ENCODE measurements at regions not wholly inside any gene's neighbourhood (a gene's known extent, or its start where the extent isn't known, plus 50 kb on each side); places are given as distances from the start of the nearest gene placed in this dataset.

- Histone ChIP-seq H4K20me1 (ENCODE audit: control insufficient read depth, extremely low read depth, insufficient read depth, low read length) (no peaks in the 10 kb centered on the region), H3K36me3 (ENCODE audit: control insufficient read depth, insufficient read depth, low read length) (no peaks in the 10 kb centered on the region), H3K27ac (ENCODE audit: insufficient read depth, low read length) (peak overlapping the region; percentile 80), H3K79me2 (ENCODE audit: control insufficient read depth, insufficient read depth, low read length) (no peaks in the 10 kb centered on the region), H3K4me1 (ENCODE audit: control insufficient read depth, extremely low read depth, insufficient read depth, low read length) (peaks cover 13% of the 10 kb centered on the region), H2AFZ (ENCODE audit: low read length) (no peak overlapping the region), H3K27me3 (ENCODE audit: control insufficient read depth, insufficient read depth, low read length) (no peaks in the 10 kb centered on the region), H3K4me2 (ENCODE audit: extremely low read depth, insufficient read depth, low read length) (peak overlapping the region; percentile 48), H3K9ac (ENCODE audit: insufficient read depth, low read length) (no peak overlapping the region), H3K9me3 (ENCODE audit: control insufficient read depth, insufficient read depth, low read depth, low read length) (no peaks in the 10 kb centered on the region), H3K4me3 (replicated peaks in 1 of 4; ENCODE audit: control extremely low read depth in 1 of 4, insufficient read depth in 1 of 4, low read depth in 3 of 4, low read length in 4 of 4) (no peak overlapping the region)
- peak; percentile 79 to 86 for DNase-seq (ENCODE audit: low read depth in 2 of 2)
- TF ChIP-seq EZH2 (IDR thresholded peaks at IDR 0.05; ENCODE audit: low read length, missing control alignments) (no peak), CTCF (conservative IDR thresholded peaks at IDR 0.05 in 1 of 2, IDR thresholded peaks at IDR 0.05 in 1 of 2; ENCODE audit: low read depth in 1 of 2, low read length in 2 of 2) (no peak)
These were observed 186.4 kb upstream of the PUDP start for GRCh38 chrX:7334253-7334935.

GRCh38 chrX:7330971-7331746, 183.2 kb upstream of the PUDP start:
- Histone ChIP-seq H3K4me3 (replicated peaks in 1 of 4; ENCODE audit: control extremely low read depth in 1 of 4, insufficient read depth in 1 of 4, low read depth in 3 of 4, low read length in 4 of 4) (no peak overlapping the region), H4K20me1 (ENCODE audit: control insufficient read depth, extremely low read depth, insufficient read depth, low read length) (no peaks in the 10 kb centered on the region), H3K9ac (ENCODE audit: insufficient read depth, low read length) (no peak overlapping the region), H3K79me2 (ENCODE audit: control insufficient read depth, insufficient read depth, low read length) (no peaks in the 10 kb centered on the region), H3K27me3 (ENCODE audit: control insufficient read depth, insufficient read depth, low read length) (no peaks in the 10 kb centered on the region), H3K36me3 (ENCODE audit: control insufficient read depth, insufficient read depth, low read length) (no peaks in the 10 kb centered on the region), H3K9me3 (ENCODE audit: control insufficient read depth, insufficient read depth, low read depth, low read length) (no peaks in the 10 kb centered on the region), H3K4me1 (ENCODE audit: control insufficient read depth, extremely low read depth, insufficient read depth, low read length) (peaks cover 13% of the 10 kb centered on the region), H3K27ac (ENCODE audit: insufficient read depth, low read length) (peak overlapping the region; percentile 80), H3K4me2 (ENCODE audit: extremely low read depth, insufficient read depth, low read length) (peak overlapping the region; percentile 35), H2AFZ (ENCODE audit: low read length) (no peak overlapping the region)
- TF ChIP-seq EZH2 (IDR thresholded peaks at IDR 0.05; ENCODE audit: low read length, missing control alignments) (no peak), CTCF (conservative IDR thresholded peaks at IDR 0.05 in 1 of 2, IDR thresholded peaks at IDR 0.05 in 1 of 2; ENCODE audit: low read depth in 1 of 2, low read length in 2 of 2) (no peak)
- peak; percentile 84 to 89 for DNase-seq (ENCODE audit: low read depth in 2 of 2)

- Histone ChIP-seq H3K27ac (ENCODE audit: insufficient read depth, low read length) (peak overlapping the region; percentile 80), H3K27me3 (ENCODE audit: control insufficient read depth, insufficient read depth, low read length) (no peaks in the 10 kb centered on the region), H3K4me3 (replicated peaks in 1 of 4; ENCODE audit: control extremely low read depth in 1 of 4, insufficient read depth in 1 of 4, low read depth in 3 of 4, low read length in 4 of 4) (no peak overlapping the region), H2AFZ (ENCODE audit: low read length) (no peak overlapping the region), H3K36me3 (ENCODE audit: control insufficient read depth, insufficient read depth, low read length) (no peaks in the 10 kb centered on the region), H3K9ac (ENCODE audit: insufficient read depth, low read length) (no peak overlapping the region), H3K79me2 (ENCODE audit: control insufficient read depth, insufficient read depth, low read length) (no peaks in the 10 kb centered on the region), H3K4me1 (ENCODE audit: control insufficient read depth, extremely low read depth, insufficient read depth, low read length) (peaks cover 13% of the 10 kb centered on the region), H4K20me1 (ENCODE audit: control insufficient read depth, extremely low read depth, insufficient read depth, low read length) (no peaks in the 10 kb centered on the region), H3K9me3 (ENCODE audit: control insufficient read depth, insufficient read depth, low read depth, low read length) (no peaks in the 10 kb centered on the region), H3K4me2 (ENCODE audit: extremely low read depth, insufficient read depth, low read length) (peak overlapping the region; percentile 35)
- DNase-seq (ENCODE audit: low read depth in 2 of 2), result peak; percentile 3 to 15
- TF ChIP-seq EZH2 (IDR thresholded peaks at IDR 0.05; ENCODE audit: low read length, missing control alignments) (no peak), CTCF (conservative IDR thresholded peaks at IDR 0.05 in 1 of 2, IDR thresholded peaks at IDR 0.05 in 1 of 2; ENCODE audit: low read depth in 1 of 2, low read length in 2 of 2) (no peak)
These were observed 182.6 kb upstream of the PUDP start for GRCh38 chrX:7330556-7330955.

Data from fibroblast of lung (primary cell).